Endodermal cell (in vitro differentiated cells): ENCODE measurements at regions not wholly inside any gene's neighbourhood (a gene's known extent, or its start where the extent isn't known, plus 50 kb on each side); places are given as distances from the start of the nearest gene placed in this dataset.

Source experiments
- DNase-seq: peaks from one replicate; pipeline ENCODE4 v3.0.0-alpha.2; 2017
- H3K27ac ChIP-seq: 2 replicates; pipeline ENCODE4 v1.5.1; 2013; ENCODE audit warnings: mild to moderate bottlenecking, low read depth, low read length, moderate library complexity
- H3K27me3 ChIP-seq: 2 replicates; pipeline ENCODE4 v1.6.1; 2013; ENCODE audit warnings: mild to moderate bottlenecking, low read length, moderate library complexity; ENCODE audit not compliant: insufficient read depth, control insufficient read depth, poor library complexity, severe bottlenecking
- H3K36me3 ChIP-seq: 2 replicates; pipeline ENCODE4 v1.7.0; 2013; ENCODE audit warnings: mild to moderate bottlenecking, low read length, moderate library complexity; ENCODE audit not compliant: control insufficient read depth, insufficient read depth
- H3K4me1 ChIP-seq: one replicate; pipeline ENCODE4 v1.7.0; 2013; ENCODE audit warnings: low read length; ENCODE audit not compliant: control insufficient read depth, insufficient read depth
- H3K4me3 ChIP-seq: 2 replicates; pipeline ENCODE4 v1.5.1; 2013; ENCODE audit warnings: mild to moderate bottlenecking, low read length, moderate library complexity
- H3K9ac ChIP-seq: 2 replicates; pipeline ENCODE4 v1.6.1; 2013; ENCODE audit warnings: mild to moderate bottlenecking, low read length, moderate library complexity; ENCODE audit not compliant: poor library complexity, severe bottlenecking; ENCODE audit errors: extremely low read depth
- H3K9me3 ChIP-seq: 2 replicates; pipeline ENCODE4 v1.6.1; 2013; ENCODE audit warnings: mild to moderate bottlenecking, low read length, moderate library complexity; ENCODE audit not compliant: control insufficient read depth
- H3K27ac Mint-ChIP-seq: 2 replicates; pipeline ENCODE4 v1.8.0; 2020; ENCODE audit warnings: mixed read lengths
- H3K27me3 Mint-ChIP-seq: 2 replicates; pipeline ENCODE4 v1.8.0; 2021; ENCODE audit warnings: mild to moderate bottlenecking, mixed read lengths; ENCODE audit not compliant: insufficient read depth
- H3K36me3 Mint-ChIP-seq: 2 replicates; pipeline ENCODE4 v1.8.0; 2020; ENCODE audit warnings: low read depth, mixed read lengths
- H3K4me1 Mint-ChIP-seq: 2 replicates; pipeline ENCODE4 v1.8.0; 2020; ENCODE audit warnings: mixed read lengths
- H3K4me3 Mint-ChIP-seq: 2 replicates; pipeline ENCODE4 v1.8.0; 2020; ENCODE audit warnings: mild to moderate bottlenecking, moderate library complexity, mixed read lengths
- H3K9me3 Mint-ChIP-seq: 2 replicates; pipeline ENCODE4 v1.8.0; 2020; ENCODE audit warnings: mild to moderate bottlenecking, mixed read lengths
- WGBS, 2 experiments: methylation state at CpG; one replicate each; pipeline versions ENCODE4 v1.1.5 to v1.1.7; 2013; ENCODE audit warnings: missing lambda C conversion rate in 2 of 2, mixed read lengths in 1 of 2; ENCODE audit not compliant: insufficient coverage in 1 of 2, insufficient read length in 1 of 2; 5-methylcytosine and 5-hydroxymethylcytosine counted together
- TF ChIP-seq, protein P1 (sequence below): fragments of 200-600 bp; sonication (generic); conservative IDR thresholded peaks from 2 replicates; pipeline ENCODE4 v1.5.0; 2021; ENCODE audit warnings: antibody characterized with exemption, mild to moderate bottlenecking

DNA sequence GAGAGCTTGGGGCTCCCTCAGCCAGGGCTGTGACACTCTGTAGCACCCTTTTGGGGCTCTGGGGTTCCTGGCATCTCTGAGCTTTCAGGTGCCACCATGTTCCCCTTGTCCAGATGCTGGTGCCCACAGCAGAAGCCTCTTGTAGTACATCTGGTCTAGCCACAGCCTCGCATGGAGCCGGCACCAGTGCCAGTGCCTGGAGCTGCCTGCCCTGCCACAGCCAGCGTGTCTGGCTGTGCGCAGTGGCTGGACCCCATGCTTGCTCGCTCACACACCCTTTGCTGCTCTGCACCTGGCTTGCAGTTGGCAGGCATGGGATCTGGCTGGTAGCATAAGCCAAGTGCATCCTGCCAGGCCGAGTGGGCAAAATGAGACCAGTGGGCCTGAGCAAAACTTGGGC, 744.8 kb upstream of the GBE1 start:
- no peak for DNase-seq
- H3K36me3 ChIP-seq, result no peaks in the 10 kb centered on the region
- no peaks in the 10 kb centered on the region for H3K27me3 ChIP-seq
- no peak overlapping the region for H3K4me3 ChIP-seq
- H3K4me1 ChIP-seq, result no peaks in the 10 kb centered on the region
- Mint-ChIP-seq H3K27me3 (no peaks in the 10 kb centered on the region), H3K36me3 (no peaks in the 10 kb centered on the region), H3K27ac (no peak overlapping the region), H3K4me1 (no peaks in the 10 kb centered on the region), H3K9me3 (no peaks in the 10 kb centered on the region), H3K4me3 (no peak overlapping the region)
- no peak overlapping the region for H3K27ac ChIP-seq
- H3K9ac ChIP-seq, result no peak overlapping the region
- TF ChIP-seq, protein P1, sequence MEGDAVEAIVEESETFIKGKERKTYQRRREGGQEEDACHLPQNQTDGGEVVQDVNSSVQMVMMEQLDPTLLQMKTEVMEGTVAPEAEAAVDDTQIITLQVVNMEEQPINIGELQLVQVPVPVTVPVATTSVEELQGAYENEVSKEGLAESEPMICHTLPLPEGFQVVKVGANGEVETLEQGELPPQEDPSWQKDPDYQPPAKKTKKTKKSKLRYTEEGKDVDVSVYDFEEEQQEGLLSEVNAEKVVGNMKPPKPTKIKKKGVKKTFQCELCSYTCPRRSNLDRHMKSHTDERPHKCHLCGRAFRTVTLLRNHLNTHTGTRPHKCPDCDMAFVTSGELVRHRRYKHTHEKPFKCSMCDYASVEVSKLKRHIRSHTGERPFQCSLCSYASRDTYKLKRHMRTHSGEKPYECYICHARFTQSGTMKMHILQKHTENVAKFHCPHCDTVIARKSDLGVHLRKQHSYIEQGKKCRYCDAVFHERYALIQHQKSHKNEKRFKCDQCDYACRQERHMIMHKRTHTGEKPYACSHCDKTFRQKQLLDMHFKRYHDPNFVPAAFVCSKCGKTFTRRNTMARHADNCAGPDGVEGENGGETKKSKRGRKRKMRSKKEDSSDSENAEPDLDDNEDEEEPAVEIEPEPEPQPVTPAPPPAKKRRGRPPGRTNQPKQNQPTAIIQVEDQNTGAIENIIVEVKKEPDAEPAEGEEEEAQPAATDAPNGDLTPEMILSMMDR, result no peak
- no peaks in the 10 kb centered on the region for H3K9me3 ChIP-seq
- WGBS, 2 experiments, result 95 to 100% methylated on average over 5 to 6 of the region's 6 CpGs

DNA sequence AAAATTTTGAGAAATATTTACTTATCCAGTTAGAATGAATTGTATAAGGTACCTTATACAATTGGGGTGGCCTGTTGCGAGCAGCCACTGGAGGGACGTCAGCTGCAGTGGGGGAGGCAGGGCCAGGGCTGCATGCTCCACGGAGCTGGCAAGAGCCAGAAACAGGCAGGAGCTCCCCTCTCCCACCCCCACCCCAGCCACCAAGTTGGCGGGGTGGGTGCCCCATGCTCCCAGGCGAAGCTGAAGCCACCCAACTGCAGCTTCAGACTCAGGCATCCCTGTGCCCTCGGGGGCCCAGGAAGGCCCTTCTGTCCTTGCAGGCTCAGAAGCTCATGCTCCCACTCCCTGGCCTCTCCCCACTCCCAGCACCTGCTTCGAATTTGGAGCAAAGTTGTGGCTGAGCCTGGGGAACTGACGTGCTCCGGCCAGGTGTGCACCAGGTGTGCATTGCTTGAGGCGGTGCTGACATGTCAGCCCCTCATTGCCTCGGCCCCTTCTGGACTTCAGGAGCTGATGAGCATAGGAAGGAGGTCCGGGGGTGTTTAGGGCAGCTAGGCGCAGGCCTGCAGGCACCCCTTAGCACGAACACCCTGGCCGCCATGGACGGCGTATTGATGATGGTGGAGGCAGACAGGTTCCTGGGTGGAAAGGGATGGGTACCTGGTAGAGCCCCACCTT, 743.8 kb upstream of the GBE1 start:
- Histone ChIP-seq H3K36me3 (no peaks in the 10 kb centered on the region), H3K27me3 (no peaks in the 10 kb centered on the region), H3K4me1 (no peaks in the 10 kb centered on the region), H3K27ac (no peak overlapping the region), H3K4me3 (no peak overlapping the region), H3K9me3 (no peaks in the 10 kb centered on the region), H3K9ac (no peak overlapping the region)
- Mint-ChIP-seq H3K27ac (no peak overlapping the region), H3K27me3 (no peaks in the 10 kb centered on the region), H3K4me1 (no peaks in the 10 kb centered on the region), H3K9me3 (no peaks in the 10 kb centered on the region), H3K36me3 (no peaks in the 10 kb centered on the region), H3K4me3 (no peak overlapping the region)
- TF ChIP-seq, protein P1, result no peak
- no peak for DNase-seq
- WGBS, 2 experiments, result 91 to 92% methylated on average over 12 to 17 of the region's 17 CpGs

- Mint-ChIP-seq H3K27ac (no peak overlapping the region), H3K9me3 (no peaks in the 10 kb centered on the region), H3K4me3 (no peak overlapping the region), H3K27me3 (no peaks in the 10 kb centered on the region), H3K4me1 (no peaks in the 10 kb centered on the region), H3K36me3 (no peaks in the 10 kb centered on the region)
- Histone ChIP-seq H3K27me3 (no peaks in the 10 kb centered on the region), H3K4me1 (no peaks in the 10 kb centered on the region), H3K4me3 (no peak overlapping the region), H3K36me3 (no peaks in the 10 kb centered on the region), H3K9ac (no peak overlapping the region), H3K27ac (no peak overlapping the region), H3K9me3 (no peaks in the 10 kb centered on the region)
- WGBS, 2 experiments, result 91 to 92% methylated on average over 10 to 11 of the region's 11 CpGs
- DNase-seq, result no peak
- TF ChIP-seq, protein P1, result no peak
Observed at GRCh38 chr3:82498186-82498585, 736.7 kb upstream of the GBE1 start.
